Activated CD4-positive, alpha-beta memory T cell treated with anti-CD3 and anti-CD28 coated beads, Interleukin-2, amount 10 ng/mL, durations not matched to agents 7 days and 5 days (primary cell): ENCODE measurements at regions not wholly inside any gene's neighbourhood (a gene's known extent, or its start where the extent isn't known, plus 50 kb on each side); places are given as distances from the start of the nearest gene placed in this dataset.
"Not testable (repeated sequence)": the region's sequence is repeated elsewhere in the genome, so short reads cannot be mapped to it uniquely, and the experiment has no call there.

Experiments
- CTCF ChIA-PET: fragments of 350-600 bp; sonication (Branson Sonifier 250); formaldehyde crosslinking; loops from one replicate; lab custom pipeline; 2021; ENCODE audit warnings: antibody characterized with exemption, inconsistent platforms; lab: Charles Lee
- POLR2A ChIA-PET: fragments of 350-600 bp; sonication (Branson Sonifier 250); formaldehyde crosslinking; loops from one replicate; lab custom pipeline; 2021; ENCODE audit warnings: antibody characterized with exemption; lab: Charles Lee
- DNase-seq: peaks from one replicate; pipeline ENCODE4 v3.0.0-alpha.2; 2020
- H3K27ac Mint-ChIP-seq: one replicate; pipeline ENCODE4 v1.8.0; 2021; ENCODE audit warnings: mild to moderate bottlenecking, mixed read lengths
- H3K27me3 Mint-ChIP-seq: one replicate; pipeline ENCODE4 v1.8.0; 2021; ENCODE audit warnings: mixed read lengths
- H3K36me3 Mint-ChIP-seq: one replicate; pipeline ENCODE4 v1.8.0; 2021; ENCODE audit warnings: low read depth, mixed read lengths
- H3K4me1 Mint-ChIP-seq: one replicate; pipeline ENCODE4 v1.8.0; 2021; ENCODE audit warnings: mixed read lengths
- H3K4me3 Mint-ChIP-seq: one replicate; pipeline ENCODE4 v1.8.0; 2021; ENCODE audit warnings: mild to moderate bottlenecking, mixed read lengths
- H3K9me3 Mint-ChIP-seq: one replicate; pipeline ENCODE4 v1.8.0; 2021; ENCODE audit warnings: mixed read lengths

DNA sequence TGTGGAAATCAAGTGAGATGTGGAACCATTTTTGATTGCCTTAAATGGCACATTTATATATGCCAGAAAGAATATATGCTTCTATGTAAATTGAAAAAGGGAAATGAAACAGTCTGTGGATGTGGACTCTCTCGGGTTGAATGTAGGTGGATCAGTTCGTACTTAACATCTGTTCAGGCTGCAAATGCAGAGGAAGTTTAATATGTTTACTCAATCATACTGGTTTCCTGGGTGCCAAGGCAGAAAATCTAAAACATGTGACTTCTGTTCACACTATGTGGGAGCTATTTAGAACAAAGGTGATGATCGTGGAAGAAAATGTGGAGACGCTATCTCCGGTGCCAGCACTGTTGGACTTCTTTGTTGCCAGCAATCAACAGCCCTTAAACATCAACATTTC, 1809.9 kb downstream of the ARAP2 start:
- POLR2A ChIA-PET, H3K27ac Mint-ChIP-seq, CTCF ChIA-PET, H3K4me1 Mint-ChIP-seq, DNase-seq, H3K36me3 Mint-ChIP-seq, H3K9me3 Mint-ChIP-seq, H3K4me3 Mint-ChIP-seq, H3K27me3 Mint-ChIP-seq: not testable (repeated sequence)

DNA sequence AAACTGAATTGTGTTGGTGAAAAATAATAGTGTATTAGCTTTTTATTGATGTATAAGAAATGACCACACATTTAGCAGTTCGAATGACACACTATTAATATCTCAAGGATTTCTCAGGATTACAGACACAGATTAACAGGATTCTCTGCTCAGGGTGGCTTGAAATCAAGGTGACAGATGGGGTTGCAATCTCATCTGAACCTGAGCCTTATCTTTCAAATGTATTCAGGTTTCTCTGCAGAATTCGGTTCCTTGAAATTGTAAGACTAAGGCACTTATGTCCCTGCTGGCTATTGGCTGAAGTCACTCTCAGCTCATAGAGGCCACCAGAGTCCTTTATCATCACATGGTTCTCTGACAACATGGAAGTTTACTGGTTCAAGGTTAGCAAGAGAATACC, 1780.1 kb downstream of the ARAP2 start:
- Mint-ChIP-seq H3K27me3 (no peaks in the 10 kb centered on the region), H3K9me3 (peaks cover 3% of the 10 kb centered on the region), H3K27ac (no peak overlapping the region), H3K4me3 (no peak overlapping the region), H3K4me1 (no peaks in the 10 kb centered on the region), H3K36me3 (no peaks in the 10 kb centered on the region)
- ChIA-PET CTCF (no interaction called here), POLR2A (no interaction called here)
- no peak for DNase-seq

DNA sequence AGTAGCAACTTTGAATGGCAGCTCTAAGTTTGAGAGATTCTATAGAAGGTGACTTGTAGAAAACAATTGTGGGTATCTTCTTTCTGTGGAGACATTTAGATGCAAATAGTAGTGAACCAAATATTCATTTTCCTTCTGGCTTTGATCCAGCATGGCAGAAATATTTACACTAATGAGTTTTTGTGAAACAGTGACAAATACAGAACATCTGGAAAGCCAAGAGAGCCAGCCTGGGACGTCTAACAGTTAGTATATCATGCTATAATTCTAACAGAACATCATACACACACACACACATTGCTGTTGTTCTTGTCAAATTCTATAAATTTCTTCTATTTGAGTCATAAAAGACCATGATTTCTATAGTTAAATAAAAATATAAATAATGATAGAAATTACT, 1777.9 kb downstream of the ARAP2 start:
- ChIA-PET POLR2A (no interaction called here), CTCF (no interaction called here)
- Mint-ChIP-seq H3K27me3 (no peaks in the 10 kb centered on the region), H3K4me3 (no peak overlapping the region), H3K27ac (no peak overlapping the region), H3K9me3 (peaks cover 3% of the 10 kb centered on the region), H3K36me3 (no peaks in the 10 kb centered on the region), H3K4me1 (no peaks in the 10 kb centered on the region)
- DNase-seq = no peak

DNA sequence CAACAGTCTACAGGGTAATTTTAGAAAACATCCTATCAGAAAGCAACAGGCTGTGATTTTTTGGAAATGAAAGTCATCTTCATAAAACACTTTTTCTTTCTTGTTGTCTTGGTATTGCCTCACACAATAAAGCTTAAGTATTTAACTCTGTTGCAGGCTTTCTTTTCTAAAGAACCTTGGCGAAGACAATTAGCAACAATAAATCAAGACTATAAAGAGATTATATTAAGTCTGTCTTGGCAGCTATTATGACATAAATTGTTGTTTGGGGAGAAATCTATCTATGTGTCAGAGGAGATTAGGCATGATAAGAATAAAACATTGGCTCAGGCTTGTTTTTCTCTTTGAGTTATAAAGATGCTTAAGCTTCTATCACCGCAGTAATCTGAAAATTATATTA, 1774.8 kb downstream of the ARAP2 start:
- no peaks in the 10 kb centered on the region for H3K36me3 Mint-ChIP-seq
- peaks cover 3% of the 10 kb centered on the region for H3K9me3 Mint-ChIP-seq
- ChIA-PET POLR2A (no interaction called here), CTCF (no interaction called here)
- no peaks in the 10 kb centered on the region for H3K27me3 Mint-ChIP-seq
- no peak overlapping the region for H3K27ac Mint-ChIP-seq
- no peak overlapping the region for H3K4me3 Mint-ChIP-seq
- no peaks in the 10 kb centered on the region for H3K4me1 Mint-ChIP-seq
- DNase-seq = no peak

DNA sequence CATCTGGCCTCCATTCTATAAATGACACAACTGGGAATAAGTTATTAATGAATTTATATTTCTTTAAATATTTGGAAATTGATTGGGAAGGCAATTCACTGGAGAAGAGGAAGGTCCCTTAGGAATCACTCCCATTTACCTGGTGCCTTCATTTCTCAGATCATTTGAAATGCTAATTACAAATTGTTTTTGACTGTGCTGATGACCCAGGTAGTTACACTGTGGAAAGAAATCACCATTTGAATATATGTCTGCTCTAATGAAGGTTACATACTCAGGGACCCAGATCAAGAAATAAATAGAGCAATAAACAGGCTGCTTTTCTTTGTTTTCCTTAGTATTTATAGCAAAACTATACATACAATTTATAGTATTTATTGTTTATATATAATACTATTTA, 1759.1 kb downstream of the ARAP2 start:
- no peak for DNase-seq
- ChIA-PET POLR2A (no interaction called here), CTCF (no interaction called here)
- Mint-ChIP-seq H3K27me3 (no peaks in the 10 kb centered on the region), H3K27ac (no peak overlapping the region), H3K4me1 (no peaks in the 10 kb centered on the region), H3K36me3 (no peaks in the 10 kb centered on the region), H3K9me3 (peaks cover 5% of the 10 kb centered on the region), H3K4me3 (no peak overlapping the region)

DNA sequence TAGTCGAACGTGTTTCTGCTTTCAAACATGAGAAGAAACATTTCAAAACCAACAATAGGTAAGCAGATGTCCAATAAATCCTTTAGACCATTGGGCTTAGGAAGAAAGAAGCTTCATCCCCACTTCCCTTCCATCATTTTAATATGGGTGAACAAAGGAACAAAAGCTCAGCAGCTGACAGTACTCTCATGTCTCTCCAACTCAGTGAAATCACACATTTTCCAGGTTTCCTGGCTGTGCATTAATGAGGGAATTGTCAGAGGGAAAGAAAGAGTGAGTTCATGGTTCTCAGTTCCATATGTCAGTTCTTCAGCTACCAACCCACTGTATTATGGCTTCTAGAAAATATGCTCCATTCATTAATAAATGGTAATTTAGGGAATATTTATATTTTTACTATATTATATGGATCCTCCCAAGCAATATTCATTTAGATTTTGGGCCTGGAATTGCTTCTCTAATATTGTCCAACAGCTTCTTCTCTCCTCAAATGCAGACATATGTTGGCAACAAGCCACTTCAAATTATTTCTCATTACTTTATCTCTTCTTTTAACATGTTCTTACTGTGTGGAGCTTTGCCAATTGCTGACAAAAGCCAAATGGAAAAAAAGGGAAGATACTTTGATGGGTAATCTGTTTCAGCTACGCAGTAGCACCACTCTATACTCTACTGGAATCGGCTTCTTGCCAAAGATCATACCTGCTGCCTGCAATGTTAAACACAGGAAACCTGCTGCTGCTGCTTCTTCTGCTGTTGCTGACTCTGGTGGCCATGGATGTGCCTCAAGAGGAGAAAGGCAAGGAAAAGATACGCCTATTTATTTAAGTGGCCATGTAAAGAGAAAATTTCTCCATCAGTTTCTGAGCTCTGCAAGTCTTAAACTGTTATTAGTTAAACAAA, 1757.6 kb downstream of the ARAP2 start:
- Mint-ChIP-seq H3K9me3 (peaks cover 5% of the 10 kb centered on the region), H3K4me3 (no peak overlapping the region), H3K36me3 (no peaks in the 10 kb centered on the region), H3K27me3 (no peaks in the 10 kb centered on the region), H3K27ac (no peak overlapping the region), H3K4me1 (no peaks in the 10 kb centered on the region)
- ChIA-PET CTCF (no interaction called here), POLR2A (no interaction called here)
- DNase-seq = no peak

DNA sequence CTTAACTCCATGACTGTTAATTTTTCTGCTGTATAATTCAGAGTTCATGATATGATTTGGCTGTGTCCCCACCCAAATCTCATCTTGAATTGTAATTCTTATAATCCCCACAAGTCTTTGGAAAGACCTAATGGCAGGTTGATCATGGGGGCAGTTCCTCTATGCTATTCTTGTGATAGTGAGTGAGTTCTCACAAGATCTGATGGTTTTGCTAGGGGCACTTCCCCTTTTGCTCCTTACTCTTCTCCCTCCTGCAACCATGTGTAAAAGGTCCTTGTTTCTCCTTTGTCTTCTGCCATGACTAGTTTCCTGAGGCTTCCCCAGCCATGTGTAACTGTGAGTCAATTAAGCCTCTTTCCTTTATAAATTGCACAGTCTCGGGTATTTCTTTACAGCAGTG, 1751.9 kb downstream of the ARAP2 start:
- DNase-seq = no peak
- Mint-ChIP-seq H3K4me3 (no peak overlapping the region), H3K9me3 (peaks cover 11% of the 10 kb centered on the region), H3K27me3 (no peaks in the 10 kb centered on the region), H3K27ac (no peak overlapping the region), H3K4me1 (no peaks in the 10 kb centered on the region), H3K36me3 (no peaks in the 10 kb centered on the region)
- POLR2A ChIA-PET = no interaction called here
- CTCF ChIA-PET = no interaction called here

DNA sequence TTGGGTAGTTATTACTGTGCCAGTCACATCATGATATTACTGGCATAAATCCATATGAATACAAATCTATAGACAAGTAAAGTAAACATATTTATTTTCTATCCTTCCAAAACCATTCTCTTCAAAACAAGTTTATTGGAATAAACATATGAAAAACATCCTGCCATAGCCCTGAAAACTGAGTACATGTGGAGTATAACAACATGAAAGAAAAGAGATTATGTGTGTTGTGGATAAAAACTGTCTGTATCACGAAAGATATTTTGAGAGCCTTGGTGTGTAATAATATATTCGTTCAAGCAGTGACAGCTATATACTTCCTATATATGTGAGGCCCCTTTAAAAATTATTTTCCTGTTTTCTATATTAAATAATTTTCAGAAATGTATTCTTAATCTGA, 1742.2 kb downstream of the ARAP2 start:
- POLR2A ChIA-PET = no interaction called here
- Mint-ChIP-seq H3K4me3 (no peak overlapping the region), H3K27ac (no peak overlapping the region)

DNA sequence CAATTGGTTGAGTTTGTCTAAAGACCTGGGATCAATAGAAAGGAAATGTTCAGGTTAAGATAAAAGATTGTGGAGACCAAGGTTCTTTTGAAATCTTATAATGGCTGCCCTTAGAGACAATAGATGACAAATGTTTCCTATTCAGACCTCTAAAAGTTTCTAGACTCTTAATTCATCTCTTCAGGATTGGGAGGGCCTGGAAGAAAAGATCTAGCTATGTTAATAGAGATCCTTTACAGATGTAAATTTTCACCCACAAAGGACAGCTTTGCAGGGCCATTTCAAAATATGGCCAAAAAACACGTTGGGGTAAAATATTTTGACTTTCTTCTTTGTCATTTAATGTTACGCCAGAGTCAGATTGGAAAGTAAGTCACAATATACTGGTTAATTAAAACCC, 1739.6 kb downstream of the ARAP2 start:
- POLR2A ChIA-PET, H3K4me3 Mint-ChIP-seq, H3K27me3 Mint-ChIP-seq, DNase-seq, H3K27ac Mint-ChIP-seq, H3K36me3 Mint-ChIP-seq, H3K4me1 Mint-ChIP-seq, H3K9me3 Mint-ChIP-seq, CTCF ChIA-PET: not testable (repeated sequence)

More for the DNA sequence above, 1742.2 kb downstream of the ARAP2 start:
- no peaks in the 10 kb centered on the region for H3K27me3 Mint-ChIP-seq
- no peaks in the 10 kb centered on the region for H3K36me3 Mint-ChIP-seq
- CTCF ChIA-PET = no interaction called here
- no peak for DNase-seq
- no peaks in the 10 kb centered on the region for H3K4me1 Mint-ChIP-seq
- H3K9me3 Mint-ChIP-seq = peaks cover 7% of the 10 kb centered on the region

DNA sequence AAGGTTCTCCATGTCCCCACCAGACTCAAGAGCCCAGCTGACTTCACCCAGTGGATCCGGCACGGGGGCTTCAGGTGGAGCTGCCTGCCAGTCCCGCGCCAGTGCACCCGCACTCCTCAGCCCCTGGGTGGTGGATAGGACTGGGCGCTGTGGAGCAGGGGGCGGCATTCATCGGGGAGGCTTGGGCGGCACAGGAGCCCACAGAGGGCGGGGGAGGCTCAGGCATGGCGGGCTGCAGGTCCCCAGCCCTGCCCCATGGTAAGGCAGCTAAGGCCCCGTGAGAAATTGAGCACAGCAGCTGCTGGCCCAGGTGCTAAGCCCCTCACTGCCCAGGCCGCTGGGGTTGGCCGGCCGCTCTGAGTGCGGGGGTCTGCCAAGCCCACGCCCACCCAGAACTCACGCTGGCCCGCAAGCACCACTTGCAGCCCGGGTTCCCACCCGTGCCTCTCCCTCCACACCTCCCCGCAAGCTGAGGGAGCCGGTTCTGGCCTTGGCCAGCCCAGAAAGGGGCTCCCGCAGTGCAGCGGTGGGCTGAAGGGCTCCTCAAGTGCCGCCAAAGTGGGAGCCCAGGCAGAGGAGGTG, 1737.7 kb downstream of the ARAP2 start:
- H3K36me3 Mint-ChIP-seq, H3K27ac Mint-ChIP-seq, CTCF ChIA-PET, POLR2A ChIA-PET, H3K4me3 Mint-ChIP-seq, H3K4me1 Mint-ChIP-seq, DNase-seq, H3K27me3 Mint-ChIP-seq, H3K9me3 Mint-ChIP-seq: not testable (repeated sequence)

DNA sequence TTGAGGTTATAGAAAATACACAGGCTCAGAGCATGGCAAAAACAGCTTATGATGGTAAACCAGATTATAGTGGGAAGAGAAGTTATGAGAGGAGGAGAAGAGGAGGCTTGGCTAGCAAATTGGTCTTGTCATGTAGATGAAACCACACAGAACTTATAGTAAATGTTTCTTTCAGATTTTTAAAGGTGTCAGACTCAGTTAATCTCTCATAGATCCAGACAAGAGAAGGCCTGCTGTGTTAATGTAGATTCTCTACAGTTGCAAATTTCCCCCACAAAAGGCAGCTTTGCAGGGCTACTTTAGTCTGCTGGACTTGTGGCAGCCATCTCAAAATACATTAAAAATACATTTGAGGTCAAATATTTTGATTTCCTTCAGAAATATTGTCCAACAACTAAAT, 1731.7 kb downstream of the ARAP2 start:
- no peaks in the 10 kb centered on the region for H3K4me1 Mint-ChIP-seq
- no peak for DNase-seq
- ChIA-PET POLR2A (no interaction called here), CTCF (no interaction called here)
- H3K36me3 Mint-ChIP-seq = no peaks in the 10 kb centered on the region
- H3K27ac Mint-ChIP-seq = no peak overlapping the region
- H3K27me3 Mint-ChIP-seq = no peaks in the 10 kb centered on the region
- no peak overlapping the region for H3K4me3 Mint-ChIP-seq
- H3K9me3 Mint-ChIP-seq = peaks cover 7% of the 10 kb centered on the region

DNA sequence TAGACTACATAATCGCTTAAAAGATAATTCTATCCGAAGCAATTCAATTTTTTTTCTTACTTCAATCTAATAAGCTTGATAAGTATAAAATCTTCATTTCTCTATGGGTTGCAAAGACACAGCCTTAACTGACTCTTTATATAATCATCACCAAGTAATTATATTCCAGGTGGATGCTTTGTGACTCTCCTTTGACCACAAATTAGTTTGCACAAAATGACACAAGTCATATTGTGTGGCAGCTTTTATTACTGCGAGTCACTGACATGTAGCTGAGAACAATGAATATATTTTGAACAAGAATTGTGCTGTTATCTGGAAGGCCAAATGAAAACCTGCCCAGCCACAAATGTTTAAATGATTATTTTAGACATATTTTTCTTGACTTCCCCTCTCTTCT, 1727.8 kb downstream of the ARAP2 start:
- Mint-ChIP-seq H3K4me1 (no peaks in the 10 kb centered on the region), H3K36me3 (no peaks in the 10 kb centered on the region), H3K27ac (no peak overlapping the region), H3K4me3 (no peak overlapping the region), H3K27me3 (no peaks in the 10 kb centered on the region), H3K9me3 (peaks cover 7% of the 10 kb centered on the region)
- ChIA-PET CTCF (no interaction called here), POLR2A (no interaction called here)
- no peak for DNase-seq

DNA sequence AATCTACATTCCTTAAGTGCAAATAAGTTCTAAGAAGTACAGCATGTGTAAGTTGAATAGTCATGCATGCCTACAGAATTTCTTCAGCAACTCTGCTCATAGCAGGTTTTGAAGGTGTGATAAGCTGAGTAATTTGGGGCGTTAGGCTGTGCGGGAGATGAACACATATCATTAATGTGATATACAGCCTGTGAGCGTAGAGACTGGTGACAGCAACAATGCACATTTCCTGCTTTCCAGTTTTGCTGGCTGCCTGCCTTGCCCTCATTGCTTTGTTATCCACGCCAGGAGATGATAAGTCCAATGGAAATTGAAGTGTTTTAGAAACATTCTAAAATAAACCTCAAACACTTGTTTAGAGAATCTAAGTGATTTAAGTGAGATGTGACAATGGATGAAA, 1709.4 kb downstream of the ARAP2 start:
- Mint-ChIP-seq H3K4me3 (no peak overlapping the region), H3K9me3 (peaks cover 11% of the 10 kb centered on the region), H3K27me3 (no peaks in the 10 kb centered on the region), H3K4me1 (no peaks in the 10 kb centered on the region), H3K36me3 (no peaks in the 10 kb centered on the region), H3K27ac (no peak overlapping the region)
- CTCF ChIA-PET = no interaction called here
- POLR2A ChIA-PET = no interaction called here
- DNase-seq = no peak

DNA sequence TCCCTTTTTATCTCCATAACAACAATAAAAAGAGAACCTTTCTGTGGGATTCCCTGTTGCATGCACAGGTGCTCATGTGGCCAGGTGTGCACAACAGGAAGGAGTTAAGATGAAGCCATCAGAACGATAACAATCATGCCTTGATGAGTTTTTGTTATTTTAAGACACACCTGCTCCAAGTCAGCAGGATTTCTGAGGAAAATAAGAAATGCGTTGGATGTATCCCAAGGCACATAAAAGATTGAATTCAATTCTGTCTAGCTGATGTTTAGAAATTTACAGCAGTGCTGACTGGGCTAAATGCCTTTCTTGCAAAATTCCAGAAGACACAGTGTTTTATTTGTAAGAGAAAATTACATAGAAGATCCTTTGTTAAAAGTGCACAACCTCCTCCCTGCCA, 1678.2 kb downstream of the ARAP2 start:
- POLR2A ChIA-PET = no interaction called here
- H3K4me1 Mint-ChIP-seq = no peaks in the 10 kb centered on the region
- H3K27ac Mint-ChIP-seq = no peak overlapping the region
- no peaks in the 10 kb centered on the region for H3K36me3 Mint-ChIP-seq
- no peaks in the 10 kb centered on the region for H3K27me3 Mint-ChIP-seq
- no peak overlapping the region for H3K4me3 Mint-ChIP-seq
- H3K9me3 Mint-ChIP-seq = peaks cover 6% of the 10 kb centered on the region
- no peak for DNase-seq
- CTCF ChIA-PET = no interaction called here
